Astrocyte (in vitro differentiated cells and primary cell): ENCODE measurements at regions not wholly inside any gene's neighbourhood (a gene's known extent, or its start where the extent isn't known, plus 50 kb on each side); places are given as distances from the start of the nearest gene placed in this dataset.

ENCODE experiments used
- CTCF ChIP-seq: IDR thresholded peaks from 2 replicates; pipeline ENCODE4 v1.5.1; 2011; ENCODE audit warnings: low read depth, mild to moderate bottlenecking, inconsistent platforms, low read length, moderate library complexity; ENCODE audit not compliant: insufficient read depth
- EZH2 ChIP-seq: IDR thresholded peaks from 2 replicates; pipeline ENCODE4 v1.6.1; 2012; ENCODE audit warnings: mild to moderate bottlenecking, low read length, inconsistent platforms; ENCODE audit not compliant: insufficient read depth

GRCh38 chr3:106703524-106703923, 673.7 kb upstream of the CCDC54 start:
- TF ChIP-seq CTCF (no peak), EZH2 (no peak)
